ENCODE measurements at regions not wholly inside any gene's neighbourhood (a gene's known extent, or its start where the extent isn't known, plus 50 kb on each side); places are given as distances from the start of the nearest gene placed in this dataset.

DNA sequence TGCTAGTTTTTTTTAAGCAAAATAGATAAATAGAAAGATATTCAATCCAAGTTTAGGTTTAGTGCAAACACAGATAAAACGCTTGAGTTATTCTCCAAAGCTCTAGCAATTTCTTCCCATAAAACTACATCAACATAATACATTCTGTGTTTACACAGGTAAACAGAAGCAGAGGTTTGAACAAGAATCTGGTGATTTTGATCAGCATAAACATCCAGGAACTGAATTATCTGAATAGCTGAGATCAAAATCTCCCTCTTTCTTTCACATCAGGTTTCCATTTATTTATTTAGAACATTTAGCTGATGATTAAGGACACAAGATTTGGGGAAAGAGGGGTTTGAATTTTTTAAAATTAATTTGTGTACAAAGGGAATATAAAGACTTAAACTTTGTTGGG lies 1564.6 kb downstream of the MRPL39 start:
- CTCF ChIA-PET, result interaction anchor here (0.7 kb wide), 1 partner anchor 106 kb away, joined by 4 read pairs; no protein-coding TSS in a partner anchor

DNA sequence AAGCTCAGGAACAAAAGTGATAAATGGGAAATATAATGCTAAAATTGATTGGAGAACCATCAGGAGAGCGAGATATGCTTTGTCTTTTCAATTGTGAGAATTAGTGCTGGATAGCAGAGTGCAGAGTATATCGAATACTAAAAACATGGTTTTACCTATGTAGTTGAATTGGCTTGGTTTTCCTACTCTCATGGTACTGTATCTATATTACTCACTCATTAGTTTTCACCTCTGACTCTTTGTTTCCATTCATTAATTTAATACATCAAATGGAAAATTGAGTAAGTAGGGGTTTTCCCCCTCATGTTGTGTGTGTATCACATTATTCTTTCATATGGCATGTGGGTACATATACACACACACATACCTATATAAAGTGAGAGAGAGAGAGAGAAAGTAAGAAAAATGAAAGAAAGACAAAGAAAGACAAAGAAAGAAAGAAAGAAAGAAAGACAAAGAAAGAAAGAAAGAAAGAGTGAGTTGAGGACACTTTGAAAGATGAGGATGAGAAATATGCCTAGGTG lies 1574.5 kb downstream of the MRPL39 start:
- ChIA-PET CTCF (no interaction called here), POLR2A (no interaction called here)
- no peaks in the 10 kb centered on the region; the same call in 1 of the 2 replicates for H3K9me3 ChIP-seq (ENCODE audit: control insufficient read depth, insufficient read depth, low read depth, low read length)
- no peaks in the 10 kb centered on the region for H3K4me1 ChIP-seq (ENCODE audit: control insufficient read depth, insufficient read depth, low read length)
- no peak overlapping the region for H3K27ac ChIP-seq (ENCODE audit: extremely low read depth, low read depth, low read length)
- H3K4me3 ChIP-seq (ENCODE audit: low read depth, low read length), result no peak overlapping the region
- no peak for TF ChIP-seq OVOL3 (tag by site-specific recombination; IDR thresholded peaks at IDR 0.05)
- TF ChIP-seq, protein P1, sequence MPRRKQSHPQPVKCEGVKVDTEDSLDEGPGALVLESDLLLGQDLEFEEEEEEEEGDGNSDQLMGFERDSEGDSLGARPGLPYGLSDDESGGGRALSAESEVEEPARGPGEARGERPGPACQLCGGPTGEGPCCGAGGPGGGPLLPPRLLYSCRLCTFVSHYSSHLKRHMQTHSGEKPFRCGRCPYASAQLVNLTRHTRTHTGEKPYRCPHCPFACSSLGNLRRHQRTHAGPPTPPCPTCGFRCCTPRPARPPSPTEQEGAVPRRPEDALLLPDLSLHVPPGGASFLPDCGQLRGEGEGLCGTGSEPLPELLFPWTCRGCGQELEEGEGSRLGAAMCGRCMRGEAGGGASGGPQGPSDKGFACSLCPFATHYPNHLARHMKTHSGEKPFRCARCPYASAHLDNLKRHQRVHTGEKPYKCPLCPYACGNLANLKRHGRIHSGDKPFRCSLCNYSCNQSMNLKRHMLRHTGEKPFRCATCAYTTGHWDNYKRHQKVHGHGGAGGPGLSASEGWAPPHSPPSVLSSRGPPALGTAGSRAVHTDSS (tag by site-specific recombination; IDR thresholded peaks at IDR 0.05), result no peak
- TF ChIP-seq, protein P2, sequence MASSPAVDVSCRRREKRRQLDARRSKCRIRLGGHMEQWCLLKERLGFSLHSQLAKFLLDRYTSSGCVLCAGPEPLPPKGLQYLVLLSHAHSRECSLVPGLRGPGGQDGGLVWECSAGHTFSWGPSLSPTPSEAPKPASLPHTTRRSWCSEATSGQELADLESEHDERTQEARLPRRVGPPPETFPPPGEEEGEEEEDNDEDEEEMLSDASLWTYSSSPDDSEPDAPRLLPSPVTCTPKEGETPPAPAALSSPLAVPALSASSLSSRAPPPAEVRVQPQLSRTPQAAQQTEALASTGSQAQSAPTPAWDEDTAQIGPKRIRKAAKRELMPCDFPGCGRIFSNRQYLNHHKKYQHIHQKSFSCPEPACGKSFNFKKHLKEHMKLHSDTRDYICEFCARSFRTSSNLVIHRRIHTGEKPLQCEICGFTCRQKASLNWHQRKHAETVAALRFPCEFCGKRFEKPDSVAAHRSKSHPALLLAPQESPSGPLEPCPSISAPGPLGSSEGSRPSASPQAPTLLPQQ (tag by site-specific recombination; IDR thresholded peaks at IDR 0.05), result no peak
- TF ChIP-seq ZNF404 (tag by site-specific recombination; IDR thresholded peaks at IDR 0.05), result no peak
- TF ChIP-seq WT1 (tag by site-specific recombination; IDR thresholded peaks at IDR 0.05), result no peak
- TF ChIP-seq ZBTB48 (tag by site-specific recombination; IDR thresholded peaks at IDR 0.05), result no peak
- TF ChIP-seq ZNF214 (tag by site-specific recombination; IDR thresholded peaks at IDR 0.05; ENCODE audit: borderline replicate concordance), result no peak
- no peak for TF ChIP-seq ZSCAN16 (tag by site-specific recombination; IDR thresholded peaks at IDR 0.05)
- TF ChIP-seq KLF16 (tag by site-specific recombination; IDR thresholded peaks at IDR 0.05), result no peak
- H3K36me3 ChIP-seq (ENCODE audit: control insufficient read depth in 2 of 2, insufficient read depth in 1 of 2, low read length in 2 of 2), result no peaks in the 10 kb centered on the region

More for the DNA sequence above, 1564.6 kb downstream of the MRPL39 start:
- Histone ChIP-seq H3K4me1 (ENCODE audit: control insufficient read depth, insufficient read depth, low read length) (no peaks in the 10 kb centered on the region), H3K27ac (ENCODE audit: extremely low read depth, low read depth, low read length) (no peak overlapping the region), H3K9me3 (ENCODE audit: control insufficient read depth, insufficient read depth, low read depth, low read length) (no peaks in the 10 kb centered on the region), H3K4me3 (ENCODE audit: low read depth, low read length) (no peak overlapping the region), H3K36me3 (ENCODE audit: control insufficient read depth in 2 of 2, insufficient read depth in 1 of 2, low read length in 2 of 2) (no peaks in the 10 kb centered on the region)
- POLR2A ChIA-PET, result no interaction called here
- no peak for TF ChIP-seq ZXDB (tag by site-specific recombination; IDR thresholded peaks at IDR 0.05)
- no peak for TF ChIP-seq ZBTB20 (tag by site-specific recombination; IDR thresholded peaks at IDR 0.05)
- TF ChIP-seq ZNF266 (tag by site-specific recombination; IDR thresholded peaks at IDR 0.05; ENCODE audit: low read depth), result no peak
- TF ChIP-seq, protein P3, sequence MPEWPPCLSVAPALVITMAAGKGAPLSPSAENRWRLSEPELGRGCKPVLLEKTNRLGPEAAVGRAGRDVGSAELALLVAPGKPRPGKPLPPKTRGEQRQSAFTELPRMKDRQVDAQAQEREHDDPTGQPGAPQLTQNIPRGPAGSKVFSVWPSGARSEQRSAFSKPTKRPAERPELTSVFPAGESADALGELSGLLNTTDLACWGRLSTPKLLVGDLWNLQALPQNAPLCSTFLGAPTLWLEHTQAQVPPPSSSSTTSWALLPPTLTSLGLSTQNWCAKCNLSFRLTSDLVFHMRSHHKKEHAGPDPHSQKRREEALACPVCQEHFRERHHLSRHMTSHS (tag by site-specific recombination; IDR thresholded peaks at IDR 0.05), result no peak
- TF ChIP-seq ZSCAN23 (tag by site-specific recombination; IDR thresholded peaks at IDR 0.05), result no peak
- no peak for TF ChIP-seq ZBTB48 (tag by site-specific recombination; IDR thresholded peaks at IDR 0.05)
- no peak for TF ChIP-seq ZNF701 (tag by site-specific recombination; IDR thresholded peaks at IDR 0.05)

DNA sequence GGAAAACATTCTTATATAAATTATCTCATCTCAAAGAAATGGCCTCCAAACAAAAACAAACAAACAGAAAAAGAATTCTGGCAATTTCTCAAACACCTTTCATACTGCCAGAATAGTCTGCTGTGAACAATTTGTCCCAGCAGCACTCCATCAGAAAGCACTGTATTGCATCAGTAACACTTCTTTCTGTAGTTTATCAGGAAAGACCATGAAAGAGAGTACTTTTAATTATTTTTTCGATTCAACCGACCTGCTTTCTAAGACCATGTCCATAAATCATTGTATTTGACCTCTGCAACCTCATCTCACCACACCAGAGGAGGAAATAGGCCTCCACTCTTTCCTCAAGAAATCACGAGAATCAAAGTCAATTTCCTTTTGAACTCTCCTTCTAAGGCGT lies 1579.9 kb downstream of the MRPL39 start:
- Histone ChIP-seq H3K4me1 (ENCODE audit: control insufficient read depth, insufficient read depth, low read length) (no peaks in the 10 kb centered on the region), H3K36me3 (ENCODE audit: control insufficient read depth in 2 of 2, insufficient read depth in 1 of 2, low read length in 2 of 2) (no peaks in the 10 kb centered on the region), H3K9me3 (ENCODE audit: control insufficient read depth, insufficient read depth, low read depth, low read length) (no peaks in the 10 kb centered on the region; the same call in 1 of the 2 replicates), H3K27ac (ENCODE audit: extremely low read depth, low read depth, low read length) (no peak overlapping the region), H3K4me3 (ENCODE audit: low read depth, low read length) (no peak overlapping the region)
- ChIA-PET CTCF (no interaction called here), POLR2A (no interaction called here)
- no peak for TF ChIP-seq ZBTB21 (tag by site-specific recombination; IDR thresholded peaks at IDR 0.05)
- TF ChIP-seq ZNF837 (tag by site-specific recombination; IDR thresholded peaks at IDR 0.05), result no peak
- TF ChIP-seq ZBTB7A (tag by site-specific recombination; IDR thresholded peaks at IDR 0.05; ENCODE audit: low read depth), result no peak

Data from HEK293 (cell line).